Cardiac septum (tissue), 1 donor: ENCODE measurements at regions not wholly inside any gene's neighbourhood (a gene's known extent, or its start where the extent isn't known, plus 50 kb on each side); places are given as distances from the start of the nearest gene placed in this dataset.
"Not testable (repeated sequence)": the region's sequence is repeated elsewhere in the genome, so short reads cannot be mapped to it uniquely, and the experiment has no call there.

Experiments
- DNase-seq: peaks from one replicate; pipeline ENCODE4 v3.0.0-alpha.2; 2020; ENCODE audit warnings: low spot score
- intact Hi-C: fragments of 100-400 bp; cut with DNase I; formaldehyde crosslinking; loops from one replicate; pipeline ENCODE4 v1.14.0; 2022
- donor health status: DM: no; HTN: no; CAD: no.

DNA sequence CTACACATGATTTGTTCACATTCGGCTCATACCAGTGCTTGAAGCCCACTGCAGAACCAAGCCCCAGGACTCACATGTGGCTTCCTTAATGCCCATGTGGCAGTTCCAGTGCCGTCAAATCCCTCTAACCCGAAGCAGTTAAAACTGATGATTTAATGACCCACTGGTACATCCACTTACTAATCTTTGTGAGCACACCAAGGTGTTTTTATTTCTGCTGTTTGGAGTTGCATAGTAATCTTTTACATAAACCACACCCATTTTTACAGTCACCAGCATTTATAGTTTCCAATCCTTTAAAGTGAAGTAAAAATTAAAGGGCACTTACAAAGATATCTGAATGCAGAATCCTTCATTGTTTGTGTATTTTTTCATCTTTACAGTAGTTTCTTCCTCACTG is 232.0 kb downstream of the ANKRD60 start:
- DNase-seq = no peak
- intact Hi-C loops = loop anchor here (10.0 kb wide), 1 partner anchor 78 kb away; no protein-coding TSS in a partner anchor

DNA sequence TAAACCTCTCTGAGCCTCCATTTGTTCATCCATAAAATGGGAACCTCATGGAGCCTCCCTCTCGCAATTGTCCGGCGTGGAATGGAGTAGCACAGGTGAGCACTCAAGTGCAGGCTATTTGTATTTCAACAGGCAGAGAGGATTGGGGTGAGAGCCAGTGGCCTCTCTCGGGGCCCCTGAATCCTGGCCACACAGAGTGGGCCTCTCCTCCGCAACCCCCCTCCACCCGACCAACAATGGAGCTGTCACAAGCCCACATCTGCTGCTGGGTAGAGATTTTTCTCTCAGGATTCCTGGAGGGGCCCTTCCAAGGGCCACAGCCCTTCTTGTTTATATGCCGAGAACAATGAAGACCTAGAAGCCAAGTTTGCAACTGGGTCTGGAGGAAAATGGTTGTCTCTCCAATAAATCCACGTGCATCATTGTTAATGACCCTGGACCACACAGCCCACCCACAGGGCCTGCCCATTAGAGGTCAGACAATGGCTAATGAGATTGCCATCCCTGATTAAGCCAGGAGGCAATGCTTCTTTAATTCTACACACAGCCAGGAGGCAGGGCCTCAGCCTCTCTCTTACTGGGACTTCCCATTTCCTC is 233.0 kb downstream of the ANKRD60 start:
- no peak for DNase-seq
- intact Hi-C loops = loop anchor here (10.0 kb wide), 1 partner anchor 79 kb away; no protein-coding TSS in a partner anchor

DNA sequence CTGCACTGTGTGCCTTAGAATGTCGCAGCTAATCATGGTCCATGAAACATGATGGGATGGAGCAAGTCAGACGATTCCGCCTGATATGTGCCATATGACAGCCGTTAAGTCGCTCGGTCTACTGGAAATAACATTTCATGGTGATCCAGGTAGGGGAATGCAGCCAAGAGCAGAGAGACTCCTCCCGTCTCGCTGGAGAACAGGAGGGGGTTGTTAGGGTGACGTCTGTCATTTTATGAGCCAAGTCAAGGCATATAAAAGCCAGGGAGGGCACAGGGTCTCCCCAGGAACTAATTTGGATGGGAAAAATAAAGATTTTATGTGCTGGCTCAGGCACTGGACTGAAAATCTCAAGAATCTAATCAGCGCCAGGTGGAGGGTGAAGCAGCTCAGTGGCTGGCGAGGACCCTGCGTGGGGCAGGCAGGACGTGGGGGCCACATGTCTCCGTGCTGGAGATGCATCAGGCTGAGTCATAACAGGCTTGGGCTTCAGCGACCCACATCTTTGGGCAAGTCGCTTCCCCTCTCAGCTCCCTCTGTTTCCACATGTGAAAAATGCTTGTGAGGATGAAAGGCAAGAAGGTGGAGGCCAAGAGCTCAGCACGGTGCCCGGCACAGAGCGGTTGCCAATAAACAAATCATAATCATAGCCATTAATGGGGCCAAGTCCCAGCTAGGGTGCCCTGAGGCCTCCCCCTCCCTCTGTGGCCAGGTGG is 234.6 kb downstream of the ANKRD60 start:
- intact Hi-C loops = loop anchor here (10.0 kb wide), 1 partner anchor 81 kb away; no protein-coding TSS in a partner anchor
- no peak for DNase-seq

DNA sequence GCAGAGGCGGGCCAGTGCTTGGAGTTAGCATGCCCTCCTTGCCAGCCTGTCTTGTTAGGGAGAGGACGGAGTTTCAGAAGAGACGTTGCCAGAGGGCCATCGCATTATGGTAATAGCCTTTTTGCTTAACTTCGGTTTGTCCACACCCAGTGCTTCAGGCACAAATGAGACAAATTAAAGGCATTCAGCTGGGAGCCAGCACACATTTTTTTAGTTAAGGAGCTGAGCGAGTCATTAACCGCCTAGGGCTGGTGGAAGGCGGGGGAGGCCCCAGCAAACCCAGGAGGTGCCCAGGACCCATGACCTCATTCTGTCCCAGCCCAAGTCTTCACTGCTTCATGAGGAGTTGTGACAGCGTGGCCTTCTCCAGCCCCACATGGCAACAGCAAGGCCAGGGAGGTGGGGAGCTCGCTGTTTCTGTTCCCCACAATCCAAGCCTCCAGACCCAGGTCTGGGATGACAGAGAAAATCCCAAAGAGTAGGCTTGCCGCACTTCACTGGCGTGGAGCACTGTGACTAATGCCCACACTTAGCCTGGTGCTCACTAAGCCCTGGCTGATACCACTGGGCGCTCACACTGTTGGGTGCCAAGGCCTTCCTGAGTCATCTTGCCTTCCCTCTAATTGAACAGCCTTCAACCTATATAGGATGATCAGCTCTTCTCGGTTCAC is 237.1 kb downstream of the ANKRD60 start:
- no peak for DNase-seq
- intact Hi-C loops = loop anchor here (10.0 kb wide), 1 partner anchor 83 kb away; no protein-coding TSS in a partner anchor

DNA sequence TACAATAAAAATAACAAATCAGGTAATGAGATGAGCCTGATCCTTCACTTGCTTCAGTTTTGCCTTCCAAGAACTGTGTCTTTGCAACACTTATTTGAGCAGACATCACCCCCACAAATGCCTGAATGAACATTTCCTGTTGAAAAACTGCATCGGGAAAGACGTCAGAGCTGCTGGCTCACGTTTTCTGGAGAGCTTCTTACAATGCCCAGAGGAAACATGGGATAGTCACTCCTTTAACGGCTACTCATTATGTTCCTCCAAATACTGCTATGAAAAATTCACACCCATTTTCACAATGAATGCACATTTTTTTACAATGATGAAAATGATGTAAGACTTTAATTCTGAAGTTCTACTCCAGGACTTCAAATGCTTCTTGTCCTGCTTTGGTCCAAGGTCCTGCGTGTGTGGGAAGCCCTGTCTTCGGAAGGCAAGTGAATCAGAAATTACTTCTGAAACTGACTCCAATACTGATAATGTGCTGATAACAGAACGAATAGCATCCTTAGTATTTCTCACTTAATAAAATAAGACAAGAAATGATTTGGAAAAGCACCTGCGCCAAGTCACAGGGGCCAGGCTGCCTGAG is 238.0 kb downstream of the ANKRD60 start:
- intact Hi-C loops = loop anchor here (10.0 kb wide), 1 partner anchor 84 kb away; no protein-coding TSS in a partner anchor
- no peak for DNase-seq

DNA sequence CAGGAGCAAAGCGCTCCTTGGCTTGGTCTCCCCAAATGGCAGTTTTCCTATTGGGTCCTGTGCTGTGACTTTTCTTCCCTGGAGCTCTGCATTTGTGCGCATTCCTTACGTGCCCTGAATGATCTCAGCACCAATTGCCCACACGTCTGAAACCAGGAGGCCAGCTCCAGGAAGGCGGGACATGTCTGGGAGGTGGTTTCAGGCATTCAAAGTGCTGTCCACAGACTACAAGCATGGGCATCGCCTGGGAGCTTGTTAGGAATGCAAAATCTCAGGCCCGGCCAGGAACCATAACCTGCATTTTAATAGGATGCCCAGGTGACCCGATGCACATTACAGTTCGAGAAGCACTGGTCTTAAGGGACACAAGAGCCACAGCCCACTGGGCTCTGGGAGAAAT is 239.6 kb downstream of the ANKRD60 start:
- intact Hi-C loops = no loop called here
- no peak for DNase-seq

DNA sequence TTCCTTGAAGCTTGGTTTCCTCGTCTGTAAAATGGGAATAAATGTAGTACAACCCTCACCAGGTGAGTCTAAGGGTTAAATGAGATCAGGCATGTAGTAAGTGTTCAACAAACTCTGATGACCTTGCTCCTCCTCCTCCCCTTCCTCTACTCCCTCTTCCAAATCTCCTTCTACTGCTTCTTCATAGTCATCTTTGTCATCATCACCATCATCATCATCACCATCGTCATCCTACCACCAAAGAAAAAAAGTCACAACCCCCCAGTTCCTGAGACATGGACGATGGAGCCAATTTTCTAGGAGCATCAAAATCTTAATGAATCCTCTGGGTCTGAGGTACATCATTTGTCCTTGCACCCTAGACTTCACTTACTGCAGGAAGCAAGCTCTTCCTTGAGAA is 240.0 kb downstream of the ANKRD60 start:
- DNase-seq = no peak
- intact Hi-C loops = no loop called here

DNA sequence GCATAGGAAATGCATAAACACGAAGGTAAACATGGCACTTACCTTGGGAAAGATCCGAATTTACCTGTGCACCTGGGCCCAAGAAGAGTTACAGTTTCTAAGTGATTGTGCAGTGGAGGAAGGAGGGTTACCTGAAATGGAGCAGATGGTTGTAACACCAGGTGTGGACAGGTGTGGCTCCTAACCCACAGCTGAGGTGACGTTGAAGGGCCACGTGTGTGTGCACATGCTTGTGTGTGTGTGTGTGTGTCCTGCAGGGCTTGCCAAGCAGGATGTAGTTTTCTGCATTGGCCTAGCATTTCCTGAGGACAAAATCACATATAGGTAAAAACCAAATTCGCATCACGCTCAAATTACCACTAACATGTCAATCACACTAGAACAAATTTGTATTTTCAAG is 240.8 kb downstream of the ANKRD60 start:
- intact Hi-C loops = no loop called here
- DNase-seq = no peak

DNA sequence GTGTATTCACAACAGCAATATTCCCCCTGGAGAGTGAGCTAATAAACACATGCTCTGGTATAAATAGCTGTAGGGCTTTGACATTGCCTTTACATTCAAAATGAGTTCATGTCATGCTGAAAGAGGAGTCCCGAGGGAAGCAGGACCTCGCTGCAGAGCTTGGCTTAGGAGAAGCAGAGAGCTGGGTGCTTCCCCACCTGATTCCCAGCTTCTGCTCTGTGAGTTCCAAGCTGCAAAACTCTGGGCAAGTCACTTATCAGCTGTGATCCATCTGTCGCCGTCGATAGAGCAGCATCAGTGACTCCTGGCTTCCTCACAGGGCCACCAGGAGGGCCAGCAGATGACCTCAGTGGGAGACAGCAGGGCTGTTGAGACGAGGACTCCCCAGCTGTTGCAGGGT is 241.8 kb downstream of the ANKRD60 start:
- intact Hi-C loops = no loop called here
- DNase-seq = no peak

DNA sequence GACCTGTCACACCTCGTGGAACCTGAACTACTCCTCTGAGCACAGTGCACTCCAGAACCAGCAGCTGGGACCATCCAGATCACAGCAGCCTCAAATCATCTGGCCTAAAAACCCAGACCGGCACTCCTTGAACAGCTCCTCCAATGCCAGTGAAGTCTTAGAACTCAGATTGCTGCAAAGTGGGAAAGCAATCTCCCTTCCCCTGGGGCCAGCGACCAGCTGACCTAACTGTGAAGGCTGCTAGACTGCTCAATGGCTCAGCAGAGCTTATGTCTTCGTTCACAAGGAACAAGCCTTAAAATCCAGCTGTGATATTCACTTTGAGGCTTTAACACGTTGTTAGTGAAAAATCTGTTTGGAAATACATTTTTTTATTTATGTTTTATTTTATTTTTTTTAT is 243.2 kb downstream of the ANKRD60 start:
- intact Hi-C loops = no loop called here
- no peak for DNase-seq

DNA sequence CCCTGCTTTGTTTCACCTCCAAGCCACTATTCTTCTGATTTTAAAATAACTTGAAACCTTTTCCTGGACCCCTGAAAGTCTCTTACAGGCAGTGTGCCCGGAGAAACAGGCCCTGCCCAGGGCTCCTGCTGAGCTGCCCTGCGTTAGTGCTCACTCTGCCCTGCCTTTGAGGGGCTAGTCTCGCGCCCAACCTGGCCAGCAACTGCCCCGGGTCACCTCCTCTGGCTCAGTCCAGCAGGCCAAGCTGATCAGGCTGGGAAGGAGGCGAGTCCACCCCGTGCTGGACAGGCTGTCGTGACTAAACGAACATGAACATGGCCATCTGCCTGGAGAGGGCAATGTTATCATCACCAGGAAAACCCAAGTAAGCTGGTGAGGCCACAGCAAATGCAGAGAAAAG is 245.4 kb downstream of the ANKRD60 start:
- DNase-seq = no peak
- intact Hi-C loops = no loop called here

DNA sequence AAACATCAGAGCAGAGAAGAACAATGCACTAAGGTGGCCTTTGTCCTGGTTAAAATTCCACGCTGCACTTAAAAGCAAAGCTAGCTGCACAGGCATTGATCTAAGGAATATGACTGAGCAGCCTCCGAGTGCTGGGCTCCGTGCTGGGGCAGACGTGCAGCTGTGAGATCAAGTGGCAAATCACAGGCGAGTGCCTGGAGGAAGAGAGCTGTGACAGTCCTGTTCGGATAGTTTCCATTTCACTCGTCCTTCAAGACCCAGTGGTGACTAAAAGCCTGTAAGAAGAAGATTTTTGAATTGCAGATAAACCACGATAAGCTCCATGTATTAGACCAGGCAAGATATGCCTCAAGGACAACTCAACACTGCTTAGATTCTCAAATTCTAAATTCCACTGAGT is 247.9 kb downstream of the ANKRD60 start:
- intact Hi-C loops = no loop called here
- DNase-seq = no peak

DNA sequence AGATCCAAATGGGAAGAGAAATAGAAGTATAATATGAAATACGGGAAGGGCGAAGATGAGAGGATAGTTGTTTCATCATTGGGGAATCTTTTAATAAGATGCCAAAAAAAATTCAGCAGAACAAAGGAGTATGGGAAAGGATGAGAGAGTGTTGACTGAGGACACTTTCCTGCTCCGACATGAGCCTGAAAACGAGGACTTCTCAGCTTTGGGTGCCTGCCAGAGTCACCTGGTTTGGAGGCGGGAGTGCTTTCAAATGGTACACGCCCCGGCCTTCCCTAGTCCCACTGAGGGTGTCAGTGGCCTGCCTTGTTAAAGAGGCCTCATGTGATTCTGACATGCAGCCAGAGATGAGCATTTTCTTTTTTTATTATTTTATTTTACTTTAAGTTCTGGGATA is 250.9 kb downstream of the ANKRD60 start:
- no peak for DNase-seq
- intact Hi-C loops = no loop called here

DNA sequence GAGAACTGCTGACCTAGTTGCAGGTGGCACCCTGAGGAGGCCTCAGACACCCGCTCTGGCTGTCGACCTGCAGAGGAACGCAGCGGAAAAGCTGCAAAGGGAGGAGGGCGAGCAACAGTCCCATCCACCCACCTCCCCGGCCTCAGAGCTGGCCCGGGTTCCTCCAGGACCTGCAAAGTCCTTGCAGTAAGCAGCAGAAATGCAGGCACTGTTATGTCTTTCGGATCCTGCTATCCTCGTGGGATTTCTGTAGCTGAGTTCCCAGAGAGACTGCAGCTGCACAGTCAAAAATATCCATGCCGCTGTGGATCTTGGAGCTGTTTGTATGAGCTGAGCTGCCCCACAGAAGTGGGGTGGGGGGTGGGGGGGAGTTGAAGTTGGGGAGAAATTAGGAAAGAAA is 251.3 kb downstream of the ANKRD60 start:
- DNase-seq = no peak
- intact Hi-C loops = no loop called here

DNA sequence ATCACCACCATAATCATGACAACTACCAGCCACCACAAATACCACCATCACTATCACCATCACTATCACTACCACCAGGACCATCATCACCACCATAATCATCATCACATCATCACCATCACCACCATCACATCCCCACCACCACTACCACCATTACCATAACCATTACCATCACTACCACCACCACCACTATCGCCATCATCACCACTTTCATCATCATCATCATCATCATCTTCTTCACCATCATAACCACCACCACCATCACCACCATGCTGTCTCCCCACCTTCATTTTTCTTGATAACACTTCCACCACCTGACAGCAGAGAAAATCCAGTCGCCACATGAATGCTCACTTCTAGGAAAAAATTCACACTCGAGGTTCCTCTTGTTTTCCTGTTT is 253.6 kb downstream of the ANKRD60 start:
- intact Hi-C loops = no loop called here
- no peak for DNase-seq

DNA sequence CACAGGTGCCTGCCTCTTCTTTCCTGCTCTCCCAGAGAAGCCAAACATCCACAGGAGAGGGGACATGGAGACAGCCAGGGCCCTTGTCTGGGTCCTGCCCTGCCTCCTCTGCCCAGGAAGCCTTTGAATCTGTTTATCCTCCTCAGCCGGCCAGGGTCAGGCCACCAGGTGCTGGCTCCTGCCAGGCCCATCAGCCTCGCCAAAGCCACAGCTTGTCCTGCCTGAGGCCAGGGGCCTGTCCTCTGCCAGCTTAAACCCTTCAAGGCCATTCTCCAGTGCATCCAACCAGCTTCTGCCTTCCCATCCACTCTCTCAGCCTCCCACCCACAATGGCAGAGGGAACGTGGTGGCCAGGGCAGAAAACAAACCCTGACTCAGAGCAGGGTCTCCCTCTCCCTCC is 254.6 kb downstream of the ANKRD60 start:
- intact Hi-C loops = no loop called here
- DNase-seq = no peak

DNA sequence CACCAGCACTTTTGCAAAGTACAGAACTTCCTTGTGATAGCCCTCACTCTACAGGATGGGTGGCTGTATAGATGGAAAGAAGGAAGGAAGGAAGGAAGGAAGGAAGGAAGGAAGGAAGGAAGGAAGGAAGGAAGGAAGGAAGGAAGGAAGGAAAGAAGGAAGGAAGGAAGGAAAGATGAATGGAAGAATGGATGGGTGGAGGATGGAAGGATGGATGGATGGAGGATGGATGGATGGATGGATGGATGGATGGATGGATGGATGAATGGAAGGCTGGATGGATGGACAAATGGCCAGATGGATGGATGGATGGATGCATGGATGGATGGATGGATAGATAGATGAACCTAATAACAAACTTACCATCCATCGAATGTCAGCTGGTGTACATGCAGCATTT is 256.9 kb downstream of the ANKRD60 start:
- intact Hi-C loops, DNase-seq: not testable (repeated sequence)

DNA sequence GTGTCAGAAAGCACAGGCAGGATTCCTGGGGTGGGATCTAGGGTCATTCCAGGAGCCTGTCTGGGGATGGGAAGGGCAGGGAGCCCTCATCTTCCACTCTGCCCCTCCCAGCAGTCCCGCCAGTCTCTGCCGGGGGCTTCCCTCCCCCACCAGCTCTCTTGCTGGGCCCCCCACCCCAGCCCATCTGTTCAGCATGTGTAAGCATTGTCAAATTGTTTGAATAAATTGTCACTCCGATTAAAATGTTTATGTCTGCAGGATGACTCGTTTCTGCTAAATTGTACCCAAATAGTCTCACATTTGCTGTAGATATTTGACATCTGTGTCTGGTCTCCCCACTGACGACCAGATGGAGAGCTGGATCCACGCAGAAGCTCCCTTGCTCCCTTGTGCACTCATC is 257.6 kb downstream of the ANKRD60 start:
- intact Hi-C loops = no loop called here
- no peak for DNase-seq

DNA sequence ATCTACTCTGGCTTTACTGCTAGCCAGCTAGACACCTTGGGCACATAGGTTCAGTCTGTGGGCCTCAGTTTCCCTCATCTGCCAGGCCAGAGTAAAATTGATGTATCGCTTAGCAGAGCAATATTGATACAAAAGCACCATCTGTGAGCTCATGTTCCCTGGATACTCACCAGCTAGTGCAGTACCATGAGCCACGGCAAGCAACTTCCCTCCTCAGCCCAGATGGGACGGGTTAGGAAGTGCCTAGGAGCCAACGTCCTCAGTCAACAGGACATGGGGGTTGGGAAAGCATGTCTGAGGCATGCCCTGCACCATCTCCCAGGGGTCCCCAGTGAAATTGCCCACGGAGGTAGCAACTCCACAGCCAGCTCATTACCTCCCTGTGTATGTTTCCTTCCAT is 258.3 kb downstream of the ANKRD60 start:
- DNase-seq = no peak
- intact Hi-C loops = no loop called here

DNA sequence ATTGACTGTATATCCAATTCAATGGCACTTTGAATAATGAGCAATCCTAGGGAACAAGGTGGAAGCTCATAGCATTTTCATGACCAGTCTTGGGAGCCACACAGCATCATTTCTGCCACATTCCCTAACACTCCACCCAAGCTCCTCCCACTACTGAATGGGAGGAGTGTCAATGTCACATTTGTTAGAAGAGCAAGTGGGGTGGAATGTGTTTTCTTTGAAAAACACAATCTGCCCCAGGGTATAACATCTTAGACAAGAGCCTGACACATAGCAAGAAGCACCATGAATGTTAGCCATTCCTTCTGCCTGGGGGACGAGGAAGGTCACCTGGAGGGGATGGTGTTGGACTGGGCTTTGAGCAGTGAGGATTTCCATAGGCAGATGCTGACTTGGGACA is 258.3 kb upstream of the PMEPA1 start:
- intact Hi-C loops = no loop called here
- no peak for DNase-seq

DNA sequence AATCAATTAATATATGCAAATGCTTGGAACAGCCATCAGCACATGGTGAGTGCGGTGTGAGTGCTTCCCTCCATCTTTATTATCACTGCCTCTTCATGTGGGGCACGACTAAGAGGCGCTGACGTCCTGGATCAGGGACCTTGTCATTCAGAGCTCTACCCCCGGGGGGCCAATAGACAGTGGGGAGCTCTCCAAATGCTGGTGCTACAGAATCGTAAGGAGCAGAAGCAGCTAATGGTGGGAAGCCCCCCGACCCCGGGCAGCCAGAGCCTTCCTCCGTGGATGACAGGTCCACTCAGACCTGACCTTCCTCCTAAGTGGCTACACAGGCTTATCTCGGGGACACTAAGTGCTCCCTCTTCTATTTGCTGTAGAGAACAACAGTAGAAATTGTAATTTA is 257.5 kb upstream of the PMEPA1 start:
- intact Hi-C loops = no loop called here

More for the DNA sequence above, 257.5 kb upstream of the PMEPA1 start:
- no peak for DNase-seq
